Stomach (tissue), 8 donors: ENCODE measurements at regions not wholly inside any gene's neighbourhood (a gene's known extent, or its start where the extent isn't known, plus 50 kb on each side); places are given as distances from the start of the nearest gene placed in this dataset.

Source experiments
- DNase-seq, 2 donors: peaks; one replicate each; pipeline versions ENCODE4 v3.0.0 to v3.0.0-alpha.2; 2013 to 2019
- H3K27ac ChIP-seq, 5 donors: fragments of 200-600 bp in 4 of 5; sonication (generic) in 4 of 5; one replicate each; pipeline ENCODE4 v1.5.1; 2013 to 2019; ENCODE audit warnings: mild to moderate bottlenecking in 1 of 5, moderate library complexity in 1 of 5
- H3K27me3 ChIP-seq, 3 donors: fragments of 200-600 bp; sonication (generic); one replicate each; pipeline ENCODE4 v1.5.1; 2017 to 2019; ENCODE audit warnings: mixed run types in 1 of 3
- H3K36me3 ChIP-seq, 4 donors: fragments of 200-600 bp; sonication (generic); 1 replicate in 3 of 4; 2 replicates in 1 of 4; pipeline ENCODE4 v1.5.1; 2016 to 2019
- H3K4me1 ChIP-seq, 4 donors: fragments of 200-600 bp; sonication (generic); one replicate each; pipeline ENCODE4 v1.5.1; 2016 to 2019
- H3K4me3 ChIP-seq, 4 donors: fragments of 200-600 bp; sonication (generic) in 3 of 4; one replicate each; pipeline ENCODE4 v1.5.1; 2016 to 2019; ENCODE audit warnings: mild to moderate bottlenecking in 1 of 4
- H3K9me3 ChIP-seq, 4 donors: fragments of 200-600 bp; sonication (generic); one replicate each; pipeline ENCODE4 v1.5.1; 2016 to 2019
- CTCF ChIP-seq, 7 experiments: fragments of 450-650 bp in 4 of 7; fragments of 200-600 bp in 3 of 7; sonication (generic) in 3 of 7; IDR thresholded peaks; one replicate each; pipeline ENCODE4 v1.5.1; 2016 to 2019; ENCODE audit warnings: antibody characterized with exemption in 7 of 7, control low read depth in 2 of 7, mild to moderate bottlenecking in 1 of 7
- EP300 ChIP-seq: sonication (generic); formaldehyde crosslinking; IDR thresholded peaks from one replicate; pipeline ENCODE4 v1.6.1; 2017; ENCODE audit warnings: antibody characterized with exemption
- POLR2A ChIP-seq, 4 donors: fragments of 450-650 bp; IDR thresholded peaks; one replicate each; pipeline ENCODE4 v1.6.1; 2016; ENCODE audit warnings: antibody characterized with exemption in 4 of 4, control low read depth in 2 of 4, mild to moderate bottlenecking in 1 of 4, moderate library complexity in 1 of 4
- POLR2AphosphoS5 ChIP-seq, 3 donors: sonication (generic); formaldehyde crosslinking; IDR thresholded peaks; one replicate each; pipeline ENCODE4 v1.6.1; 2016; ENCODE audit warnings: antibody characterized with exemption in 3 of 3
- WGBS, 5 donors: extraction: QIAGEN DNeasy Blood & Tissue Kit in 3 of 5; methylation state at CpG; one replicate each; pipeline versions ENCODE4 v1.1.5 to v1.1.7; 2013 to 2018; 5-methylcytosine and 5-hydroxymethylcytosine counted together
- intact Hi-C: fragments of 100-400 bp; cut with DNase I; formaldehyde crosslinking; loops from one replicate; pipeline ENCODE4 v1.15.1; 2023; ENCODE audit warnings: low total_unique reads
- donor health status: healthy with polysubstance abuse.
- donor health status: Bipolar disorder and iron deficiency.
- donor health status: healthy.

GRCh38 chr14:83992857-83993256, 1537.1 kb upstream of the FLRT2 start:
- 85 to 93% (median 91%) methylated on average over 3 of the region's 3 CpGs for WGBS, 5 donors
- intact Hi-C loops, result no loop called here
- Histone ChIP-seq H3K27ac (no peak overlapping the region), H3K36me3 (no peaks in the 10 kb centered on the region), H3K4me3 (no peak overlapping the region), H3K9me3 (no peaks in the 10 kb centered on the region), H3K4me1 (no peaks in the 10 kb centered on the region), H3K27me3 (no peaks in the 10 kb centered on the region)
- TF ChIP-seq EP300, result no peak
- no peak for DNase-seq

- Histone ChIP-seq H3K4me3 (no peak overlapping the region), H3K27ac (no peak overlapping the region), H3K4me1 (no peaks in the 10 kb centered on the region), H3K27me3 (no peaks in the 10 kb centered on the region), H3K9me3 (no peaks in the 10 kb centered on the region), H3K36me3 (no peaks in the 10 kb centered on the region)
- no peak for DNase-seq
- WGBS, 5 donors, result 78 to 89% (median 80%) methylated on average over 2 of the region's 2 CpGs
- TF ChIP-seq CTCF (IDR thresholded peaks at IDR 0.05), result no peak
- no peak for TF ChIP-seq POLR2A (IDR thresholded peaks at IDR 0.05)
- TF ChIP-seq POLR2AphosphoS5 (IDR thresholded peaks at IDR 0.05), result no peak
- no peak for TF ChIP-seq EP300
- intact Hi-C loops, result no loop called here
These were observed 1536.4 kb upstream of the FLRT2 start for GRCh38 chr14:83993545-83993944.

- Histone ChIP-seq H3K9me3 (no peaks in the 10 kb centered on the region), H3K27ac (no peak overlapping the region), H3K36me3 (no peaks in the 10 kb centered on the region), H3K27me3 (no peaks in the 10 kb centered on the region), H3K4me1 (no peaks in the 10 kb centered on the region), H3K4me3 (no peak overlapping the region)
- intact Hi-C loops, result no loop called here
- WGBS, 5 donors, result 81 to 90% (median 87%) methylated on average over 2 of the region's 2 CpGs
- DNase-seq, result no peak
- TF ChIP-seq POLR2AphosphoS5 (IDR thresholded peaks at IDR 0.05) (no peak), EP300 (no peak), POLR2A (IDR thresholded peaks at IDR 0.05) (no peak), CTCF (IDR thresholded peaks at IDR 0.05) (no peak)
These were observed 1535.9 kb upstream of the FLRT2 start for GRCh38 chr14:83994020-83994419.

GRCh38 chr14:84001023-84001422, 1528.9 kb upstream of the FLRT2 start:
- Histone ChIP-seq H3K9me3 (no peaks in the 10 kb centered on the region), H3K4me1 (no peaks in the 10 kb centered on the region), H3K36me3 (no peaks in the 10 kb centered on the region), H3K4me3 (no peak overlapping the region), H3K27me3 (no peaks in the 10 kb centered on the region), H3K27ac (no peak overlapping the region)
- intact Hi-C loops, result no loop called here
- no peak for DNase-seq
- 93 to 99% (median 95%) methylated on average over 3 of the region's 3 CpGs for WGBS, 5 donors
- TF ChIP-seq POLR2AphosphoS5 (IDR thresholded peaks at IDR 0.05) (no peak), POLR2A (IDR thresholded peaks at IDR 0.05) (no peak), EP300 (no peak), CTCF (IDR thresholded peaks at IDR 0.05) (no peak)

GRCh38 chr14:84003346-84003745, 1526.6 kb upstream of the FLRT2 start:
- Histone ChIP-seq H3K27ac (no peak overlapping the region), H3K4me1 (peaks cover 0 to 5% (median 0%) of the 10 kb centered on the region in 4 donors), H3K36me3 (no peaks in the 10 kb centered on the region), H3K9me3 (no peaks in the 10 kb centered on the region), H3K4me3 (no peak overlapping the region), H3K27me3 (no peaks in the 10 kb centered on the region)
- intact Hi-C loops, result no loop called here
- DNase-seq, result no peak
- TF ChIP-seq POLR2A (IDR thresholded peaks at IDR 0.05) (no peak), CTCF (IDR thresholded peaks at IDR 0.05) (no peak), EP300 (no peak), POLR2AphosphoS5 (IDR thresholded peaks at IDR 0.05) (no peak)
